HG03521 (cell line): ENCODE measurements at regions not wholly inside any gene's neighbourhood (a gene's known extent, or its start where the extent isn't known, plus 50 kb on each side); places are given as distances from the start of the nearest gene placed in this dataset.
"Not testable (repeated sequence)": the region's sequence is repeated elsewhere in the genome, so short reads cannot be mapped to it uniquely, and the experiment has no call there.

Experiments
- ATAC-seq: cut with Tn5 transposase; IDR thresholded peaks from one replicate; pipeline ENCODE4 v1.9.1; 2021; ENCODE audit warnings: mild to moderate bottlenecking, moderate library complexity; ENCODE audit not compliant: unreplicated experiment

DNA sequence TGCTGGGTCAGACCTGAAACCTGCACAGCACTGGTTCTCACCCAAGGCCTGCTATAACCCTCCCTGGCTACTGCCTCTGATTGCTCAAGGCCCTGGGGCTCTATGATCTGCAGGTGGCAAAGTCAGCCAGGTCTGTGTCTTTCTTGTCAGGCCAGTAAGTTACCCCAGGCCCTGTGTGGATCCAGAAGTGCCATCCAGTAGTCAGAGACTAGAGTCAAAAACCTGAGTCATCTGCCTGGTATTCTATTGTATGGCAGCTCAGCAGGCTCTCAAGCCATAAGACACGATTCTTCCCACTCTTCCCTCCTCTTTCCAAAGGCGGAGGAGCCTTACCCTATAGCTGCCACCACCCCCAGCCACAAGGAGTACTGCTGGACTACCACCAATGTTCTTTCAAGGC, 593.0 kb downstream of the FRK start:
- ATAC-seq = no peak

DNA sequence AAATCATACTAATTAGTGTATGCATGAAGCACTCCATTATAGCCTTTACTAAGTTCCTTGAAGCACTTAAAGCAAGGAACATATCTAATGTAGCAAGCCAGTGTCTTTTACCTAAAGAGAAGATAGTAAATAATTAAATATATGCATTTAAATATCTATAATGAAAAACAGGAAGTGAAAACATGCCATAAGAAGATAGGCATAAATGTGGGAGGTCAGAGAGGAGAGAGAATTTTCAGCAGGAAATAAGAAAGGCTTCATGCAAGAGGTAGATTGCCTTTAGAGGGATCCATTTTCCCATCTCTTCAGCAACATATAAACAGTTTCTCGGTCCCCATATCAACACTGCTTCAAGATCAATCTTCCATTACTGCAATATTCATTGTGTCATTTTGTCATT, 599.8 kb downstream of the FRK start:
- ATAC-seq = no peak

DNA sequence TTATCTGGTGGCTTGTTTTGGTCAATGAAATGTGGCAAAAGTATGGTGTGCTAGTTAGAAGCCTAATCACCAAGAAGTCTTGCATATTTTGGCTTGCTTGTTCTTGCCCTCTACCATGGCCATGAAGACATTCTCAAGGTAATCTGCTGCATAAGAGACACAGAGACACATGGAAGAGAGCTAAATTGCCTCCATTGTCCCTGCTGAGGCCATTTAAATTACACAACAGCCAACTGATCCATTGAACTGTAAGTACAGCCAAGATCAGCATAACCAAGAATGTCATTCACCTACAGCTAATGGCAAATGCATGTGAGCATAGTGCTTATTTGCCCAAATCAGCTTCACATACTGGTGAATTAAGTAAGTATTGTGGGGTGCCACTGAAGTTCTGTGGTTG, 603.8 kb downstream of the FRK start:
- ATAC-seq = no peak

DNA sequence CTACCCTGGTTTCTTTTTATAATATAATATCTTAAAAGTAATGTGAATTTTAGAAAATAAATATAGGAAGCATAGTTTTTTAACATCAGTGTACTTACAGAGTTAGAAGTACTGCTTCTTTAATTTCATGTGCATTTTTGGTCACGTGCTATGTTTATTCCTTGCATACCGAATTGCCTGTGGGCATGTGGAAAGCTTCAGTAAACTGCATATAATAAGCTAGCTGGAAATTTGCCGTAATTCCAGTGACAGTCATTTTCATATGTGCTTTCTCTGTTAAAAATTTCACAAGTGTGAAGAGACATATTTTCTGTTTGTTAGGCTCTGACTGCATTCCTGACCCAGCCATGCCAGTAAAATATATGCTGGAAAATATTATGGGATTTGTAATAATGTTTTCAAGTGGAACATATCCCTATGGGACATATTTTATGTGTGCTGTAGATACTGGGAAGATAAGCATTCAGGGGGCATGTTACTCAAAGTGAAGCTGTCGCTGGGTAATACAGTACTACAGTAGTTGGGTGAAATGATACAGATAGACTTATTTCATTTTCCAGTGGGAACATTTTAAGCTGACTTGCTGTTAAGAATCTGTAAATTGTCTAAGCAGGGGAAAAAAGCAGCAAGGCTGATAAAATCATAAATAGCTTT, 616.7 kb downstream of the FRK start:
- no peak for ATAC-seq

DNA sequence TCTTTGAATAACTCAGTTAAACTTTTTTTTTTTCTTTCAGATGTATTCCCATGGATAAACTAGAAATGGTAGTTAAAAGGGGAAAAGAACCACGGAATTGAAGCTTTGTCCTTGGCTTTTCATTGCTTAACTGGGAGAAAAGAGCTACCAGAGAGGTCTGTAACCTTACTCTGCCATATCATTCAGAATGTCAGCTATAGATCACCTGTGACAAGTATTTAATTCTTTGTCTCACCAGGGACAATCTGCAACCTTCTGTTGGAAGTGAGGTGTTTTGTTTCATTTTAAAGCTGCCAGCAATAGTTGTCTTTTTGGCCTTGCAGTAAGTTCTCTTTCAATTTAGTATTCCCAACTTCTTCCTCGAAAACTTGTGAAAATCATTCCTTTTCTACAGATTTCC, 618.4 kb downstream of the FRK start:
- ATAC-seq = no peak

DNA sequence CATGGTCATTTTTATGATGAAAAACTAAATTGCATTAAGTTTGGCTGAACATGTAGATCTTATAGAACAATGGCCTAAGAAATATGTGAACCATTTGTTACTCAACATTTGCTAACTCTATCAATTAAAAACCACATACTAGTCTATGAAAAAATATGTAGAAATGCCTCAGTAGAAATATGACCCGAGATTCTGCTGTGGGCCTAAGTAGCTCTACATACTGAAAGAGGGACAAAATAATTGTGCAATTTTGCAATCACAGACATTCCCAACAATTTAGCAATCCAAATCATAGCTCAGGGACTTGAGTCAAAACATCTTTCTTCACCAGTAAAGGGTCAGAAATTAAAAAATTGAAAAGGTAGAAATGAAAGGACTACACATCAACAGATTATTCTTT, 619.0 kb downstream of the FRK start:
- ATAC-seq = no peak

DNA sequence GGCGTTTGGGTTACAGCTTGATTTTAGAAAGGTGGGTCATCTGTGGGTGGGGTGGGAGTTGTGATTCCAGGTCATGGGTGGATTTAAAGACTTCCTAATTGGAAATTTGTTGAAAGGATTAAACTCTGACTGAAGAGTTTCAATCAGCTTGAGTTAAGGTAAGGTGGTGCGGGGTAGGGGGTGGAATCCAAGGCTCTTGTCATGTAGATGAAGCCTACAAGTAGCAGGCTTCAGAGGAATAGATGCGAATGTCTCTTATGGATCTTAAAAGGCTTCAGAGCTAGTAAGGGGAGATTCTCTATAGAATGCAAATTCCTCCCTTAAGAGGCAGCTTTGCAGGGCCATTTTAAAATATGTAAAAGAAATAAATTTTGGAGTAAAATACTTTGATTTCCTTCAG, 645.3 kb downstream of the FRK start:
- no peak for ATAC-seq

DNA sequence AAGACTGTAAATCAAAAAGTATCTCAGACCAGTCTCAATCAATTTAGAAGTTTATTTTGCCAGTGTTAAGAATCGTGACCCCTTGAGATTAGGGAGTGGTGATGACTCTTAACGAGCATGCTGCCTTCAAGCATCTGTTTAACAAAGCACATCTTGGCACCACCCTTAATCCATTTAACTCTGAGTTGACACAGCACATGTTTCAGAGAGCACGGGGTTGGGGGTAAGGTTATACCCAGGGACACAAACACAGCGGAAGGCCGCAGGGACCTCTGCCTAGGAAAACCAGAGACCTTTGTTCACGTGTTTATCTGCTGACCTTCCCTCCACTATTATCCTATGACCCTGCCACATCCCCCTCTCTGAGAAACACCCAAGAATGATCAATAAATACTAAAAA, 645.8 kb downstream of the FRK start:
- ATAC-seq = not testable (repeated sequence)

DNA sequence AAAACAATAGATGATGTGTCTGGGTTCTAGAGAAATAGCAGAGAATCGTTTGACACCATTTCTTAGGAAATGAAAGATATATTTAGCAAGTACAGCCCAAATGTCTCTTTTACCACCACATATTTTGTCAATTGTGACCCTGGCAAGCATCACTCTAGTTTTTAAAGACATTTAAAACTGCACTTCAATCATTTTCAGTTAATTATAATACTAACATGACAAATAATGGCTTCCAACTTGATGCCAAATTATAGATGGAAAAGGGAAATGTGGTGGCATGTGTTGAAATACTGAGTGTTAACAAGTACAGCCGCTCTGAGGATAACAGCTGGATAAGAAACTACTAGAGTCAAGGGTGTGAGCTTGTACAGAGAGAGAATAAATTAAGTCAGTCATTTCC, 648.9 kb downstream of the FRK start:
- no peak for ATAC-seq

DNA sequence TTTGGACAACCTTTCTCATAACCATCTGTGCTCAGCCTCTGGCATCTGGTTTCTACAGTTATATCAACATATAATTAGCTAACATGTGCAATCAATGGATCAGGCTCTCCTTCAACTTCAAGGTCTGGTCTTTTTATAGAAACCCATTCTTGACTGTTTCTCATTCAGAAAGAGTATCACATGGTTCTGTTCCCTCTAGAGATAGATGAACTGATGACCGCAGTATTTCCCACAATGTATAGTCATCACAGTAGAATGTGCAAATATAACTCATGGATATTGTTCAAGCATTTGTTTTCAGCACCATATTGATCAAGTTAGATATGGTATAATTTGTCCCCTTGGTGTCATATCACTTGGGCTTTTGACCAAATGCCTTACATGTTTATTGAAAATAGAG, 656.2 kb downstream of the FRK start:
- ATAC-seq = no peak

DNA sequence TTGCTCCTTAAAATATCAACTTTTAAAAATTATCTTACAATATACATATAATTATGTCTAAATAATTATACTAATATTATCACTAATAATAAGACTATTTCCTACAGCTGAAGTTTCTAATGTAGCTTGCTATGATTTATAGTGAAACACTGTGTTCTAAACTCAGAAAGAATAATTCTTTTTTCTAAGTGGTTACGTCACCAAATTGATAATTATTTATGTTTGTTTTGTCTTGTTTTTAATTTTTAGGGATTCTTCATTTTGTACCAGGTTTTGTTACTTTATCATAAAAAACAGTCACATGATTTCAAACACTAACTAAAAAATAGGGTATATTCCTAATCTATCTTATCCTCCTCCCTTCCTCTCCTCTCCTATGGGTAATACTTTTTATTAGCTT, 662.1 kb downstream of the FRK start:
- no peak for ATAC-seq

DNA sequence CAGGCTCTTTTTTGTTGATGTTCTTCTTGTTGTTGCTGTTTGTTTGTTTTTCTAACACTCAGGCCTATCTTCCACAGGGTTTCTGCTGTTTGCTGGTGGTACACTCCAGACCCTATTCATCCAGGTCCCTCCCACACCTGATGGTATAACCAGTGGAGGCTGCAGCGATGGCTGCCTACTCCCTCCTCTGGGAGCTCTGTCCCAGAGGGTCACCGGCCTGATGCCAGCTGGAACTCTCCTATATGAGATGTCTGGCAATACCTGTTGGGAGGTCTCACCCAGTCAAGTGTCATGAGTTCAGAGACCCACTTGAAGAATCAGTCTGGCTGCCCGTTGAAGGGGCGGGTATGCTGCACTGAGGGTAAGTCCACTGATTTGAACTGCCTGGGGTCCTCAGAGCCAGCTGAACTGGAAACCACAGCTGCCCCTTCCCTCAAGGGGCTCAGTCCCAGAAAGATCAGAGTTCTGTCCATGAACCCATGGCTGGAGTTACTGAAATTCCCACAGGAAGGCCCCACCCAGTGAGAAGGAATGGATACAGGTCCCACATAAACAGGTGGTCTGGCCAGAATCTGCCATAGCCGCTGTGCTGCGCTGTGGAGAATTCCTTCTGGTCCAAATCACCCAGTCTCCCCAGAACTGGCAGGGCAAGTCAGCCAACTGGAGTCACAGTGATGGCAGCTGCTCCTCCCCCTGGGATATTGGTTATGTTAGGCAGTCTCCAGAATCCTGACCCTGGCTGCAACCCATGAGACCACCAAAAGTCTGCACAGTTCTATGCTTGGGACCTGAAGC, 664.4 kb downstream of the FRK start:
- ATAC-seq = no peak

DNA sequence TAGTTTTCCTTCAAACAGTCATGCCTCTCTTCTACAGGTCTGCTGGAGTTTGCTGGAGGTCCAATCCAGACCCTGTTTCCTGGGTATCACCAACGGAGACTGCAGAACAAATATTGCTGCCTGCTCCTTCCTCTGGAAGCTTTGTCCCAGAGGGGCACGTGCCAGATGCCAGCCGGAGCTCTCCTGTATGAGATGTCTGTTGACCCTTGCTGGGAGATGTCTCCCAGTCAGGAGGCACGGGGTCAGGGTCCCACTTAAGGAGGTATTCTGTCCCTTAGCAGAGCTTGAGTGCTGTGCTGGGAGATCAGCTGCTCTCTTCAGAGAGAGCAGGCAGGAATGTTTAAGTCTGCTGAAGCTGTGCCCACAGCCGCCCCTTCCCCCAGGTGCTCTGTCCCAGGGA, 666.9 kb downstream of the FRK start:
- ATAC-seq = no peak

DNA sequence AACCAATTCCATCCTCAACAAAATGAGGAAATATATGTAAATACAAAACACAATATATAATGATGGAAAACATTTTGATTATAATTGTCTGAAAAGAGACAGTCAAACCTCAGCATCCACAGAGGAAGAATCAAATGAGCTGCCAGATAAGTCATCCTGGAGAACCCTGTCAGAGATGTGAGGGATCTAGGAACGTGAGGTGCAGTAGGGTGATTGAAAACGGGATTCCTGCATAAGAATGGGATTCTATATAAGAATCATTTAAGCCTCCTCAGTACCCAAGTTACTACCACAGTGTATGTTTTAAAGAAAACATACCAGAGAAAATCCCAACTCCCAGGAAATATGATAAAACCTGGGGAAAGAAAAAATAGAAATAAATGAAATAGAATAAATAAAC, 690.5 kb downstream of the FRK start:
- ATAC-seq = no peak

DNA sequence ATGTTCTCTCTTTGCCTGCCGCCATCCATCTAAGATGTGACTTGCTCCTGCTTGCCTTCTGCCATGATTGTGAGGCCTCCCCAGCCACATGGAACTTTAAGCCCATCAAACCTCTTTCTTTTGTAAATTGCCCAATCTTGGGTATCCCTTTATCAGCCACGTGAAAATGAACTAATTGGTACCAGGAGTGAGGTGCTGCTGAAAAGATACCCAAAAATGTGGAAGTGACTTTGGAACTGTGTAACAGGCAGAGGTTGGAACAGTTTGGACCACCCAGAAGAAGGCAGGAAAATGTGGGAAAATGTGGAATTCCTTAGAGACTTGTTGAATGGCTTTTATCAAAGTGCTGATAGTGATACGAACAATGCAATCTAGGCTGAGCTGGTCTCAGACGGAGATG, 694.9 kb downstream of the FRK start:
- no peak for ATAC-seq

DNA sequence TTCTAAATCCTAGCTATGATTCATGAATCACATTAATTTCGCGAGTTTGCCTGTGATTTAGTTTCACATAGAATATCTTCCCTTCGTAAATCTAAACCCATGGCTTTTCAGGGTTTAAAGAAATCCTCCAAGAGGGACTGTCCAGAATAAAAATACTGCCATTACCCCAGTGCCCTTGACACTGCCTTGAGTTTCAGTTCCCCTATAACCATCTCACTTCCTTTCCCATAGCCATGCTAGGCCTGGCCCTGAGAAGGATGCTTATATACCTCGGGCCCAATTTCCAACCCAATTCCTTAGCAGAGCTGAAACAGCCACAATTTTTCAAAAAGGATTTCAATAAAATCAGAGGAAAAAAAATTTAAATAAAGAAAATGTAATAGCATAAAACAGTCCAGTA, 697.3 kb downstream of the FRK start:
- peak; percentile 65 for ATAC-seq

DNA sequence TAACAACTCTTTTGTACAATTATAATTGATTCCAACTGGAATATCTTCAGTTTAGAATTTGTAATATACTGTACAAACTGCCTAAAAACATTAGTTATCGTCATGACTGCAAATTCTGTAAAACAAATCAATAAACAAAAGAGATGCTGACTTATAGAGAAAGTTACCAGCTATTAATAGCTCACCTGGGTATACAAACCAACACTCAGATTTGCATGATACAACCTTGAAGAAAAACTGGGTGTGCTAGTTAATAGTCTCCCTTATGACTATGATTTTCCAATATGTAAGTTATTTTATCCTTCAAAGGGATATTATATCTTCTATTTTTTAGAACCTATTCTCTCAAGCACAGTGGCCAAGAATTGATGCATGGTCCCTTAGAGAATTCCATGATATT, 698.5 kb downstream of the FRK start:
- no peak for ATAC-seq

DNA sequence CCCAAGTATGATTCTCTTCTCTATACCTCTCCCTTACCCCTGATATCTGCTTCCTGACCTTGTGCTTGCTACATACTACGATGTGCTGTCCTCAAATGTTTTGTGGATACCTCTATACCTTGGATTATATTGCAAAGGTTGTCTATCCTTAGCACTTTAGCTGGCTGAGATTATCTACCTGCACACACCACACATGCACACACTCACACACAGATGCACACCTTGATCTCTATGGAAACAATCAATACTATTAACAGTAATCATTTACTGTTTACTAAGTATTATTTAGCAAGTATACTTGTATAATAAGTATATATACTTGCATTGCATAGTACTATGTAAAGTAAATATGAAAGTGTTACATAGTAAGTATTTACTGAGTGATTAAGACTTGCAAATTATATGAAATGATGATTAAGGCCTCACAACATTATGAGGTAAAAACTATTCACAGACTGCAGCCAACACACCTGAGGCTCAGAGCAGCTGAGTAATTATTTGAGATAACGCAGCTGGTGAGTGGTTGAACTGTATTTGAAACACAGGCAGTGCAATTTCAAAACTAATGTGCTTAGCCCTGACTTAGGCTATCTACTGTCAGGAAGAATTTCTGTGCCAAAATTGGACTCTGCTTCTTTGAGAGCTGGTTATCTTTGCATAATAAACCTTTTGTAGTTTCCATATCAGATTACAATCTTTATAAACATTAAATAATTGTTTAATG, 699.9 kb downstream of the FRK start:
- no peak for ATAC-seq

DNA sequence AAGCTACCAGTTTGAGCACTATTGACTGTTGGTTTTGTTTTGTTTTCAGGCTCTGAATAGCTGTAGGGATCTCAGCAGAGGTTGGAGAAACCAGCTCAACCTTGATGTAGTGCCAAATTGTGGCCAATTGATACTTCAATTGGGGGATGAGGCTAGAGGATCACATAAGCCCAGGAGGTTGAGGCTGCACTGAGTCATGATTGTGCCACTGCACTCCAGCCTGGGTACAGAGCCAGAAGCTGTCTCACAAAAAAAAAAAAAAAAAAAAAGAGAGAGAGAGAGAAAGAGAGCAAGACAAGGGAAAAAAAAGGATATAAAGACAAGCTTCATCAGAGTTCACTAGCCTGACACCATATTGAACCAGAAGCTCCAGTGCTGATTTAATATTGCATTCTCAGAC, 702.1 kb downstream of the FRK start:
- no peak for ATAC-seq

DNA sequence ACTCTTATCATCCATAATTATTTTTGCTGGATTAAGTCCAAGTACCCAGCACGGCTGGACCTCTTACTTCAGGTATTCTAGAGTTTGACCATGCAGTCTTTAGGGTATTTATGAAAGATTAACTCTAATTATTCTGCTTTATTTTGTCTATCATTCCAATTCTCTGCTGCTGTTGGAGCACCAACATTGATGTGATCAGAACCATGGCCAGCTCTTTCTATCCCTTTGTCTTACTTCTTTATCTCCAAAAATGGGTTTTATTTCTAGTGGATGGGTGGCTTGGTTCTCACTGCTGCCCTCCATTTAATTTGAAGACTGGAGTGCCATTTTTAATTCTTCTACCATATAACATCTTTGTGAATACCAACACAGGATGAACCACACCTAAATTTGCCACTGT, 704.3 kb downstream of the FRK start:
- no peak for ATAC-seq

DNA sequence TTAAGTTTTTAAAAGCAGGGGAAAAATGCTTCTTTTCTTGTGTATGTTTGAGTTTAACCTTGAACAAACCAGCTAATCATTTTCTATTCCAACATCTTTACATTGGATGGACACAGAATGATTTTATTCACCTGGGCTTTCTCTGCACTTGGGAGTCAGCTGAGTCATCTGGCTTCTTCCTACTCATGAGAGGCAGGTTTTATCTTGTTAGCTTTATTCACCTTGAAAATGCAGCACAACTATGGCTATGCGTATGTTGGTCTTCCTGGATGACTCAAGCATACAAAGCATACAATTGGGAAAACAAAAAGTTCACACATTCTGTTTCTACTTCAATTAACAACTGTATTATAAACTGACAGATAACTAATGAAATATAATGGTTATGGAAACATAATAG, 737.7 kb downstream of the FRK start:
- ATAC-seq = no peak

DNA sequence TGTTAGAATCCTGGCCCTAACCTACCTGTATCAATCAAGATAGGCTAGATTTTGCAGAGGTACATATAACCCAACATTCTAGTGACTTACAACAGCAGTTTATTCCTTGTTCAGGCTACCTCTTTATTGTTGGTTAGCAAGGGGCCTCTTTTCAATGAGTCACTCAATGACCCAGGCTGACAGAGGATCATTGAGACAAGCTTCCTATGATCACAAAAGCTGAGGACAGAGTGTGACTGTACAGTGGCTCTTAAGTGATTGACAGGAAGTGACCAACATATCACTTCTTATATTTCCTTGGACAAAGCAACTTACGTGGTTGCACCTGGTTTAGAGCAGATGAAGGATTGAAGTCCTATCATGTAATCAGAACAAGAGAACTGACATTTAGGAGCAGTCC, 740.9 kb downstream of the FRK start:
- ATAC-seq = no peak
